HG03354 (cell line): ENCODE measurements at regions not wholly inside any gene's neighbourhood (a gene's known extent, or its start where the extent isn't known, plus 50 kb on each side); places are given as distances from the start of the nearest gene placed in this dataset.
"Not testable (repeated sequence)": the region's sequence is repeated elsewhere in the genome, so short reads cannot be mapped to it uniquely, and the experiment has no call there.

Experiments used
- ATAC-seq: cut with Tn5 transposase; IDR thresholded peaks from one replicate; pipeline ENCODE4 v1.9.1; 2021; ENCODE audit warnings: mild to moderate bottlenecking; ENCODE audit not compliant: unreplicated experiment, poor library complexity, severe bottlenecking

DNA sequence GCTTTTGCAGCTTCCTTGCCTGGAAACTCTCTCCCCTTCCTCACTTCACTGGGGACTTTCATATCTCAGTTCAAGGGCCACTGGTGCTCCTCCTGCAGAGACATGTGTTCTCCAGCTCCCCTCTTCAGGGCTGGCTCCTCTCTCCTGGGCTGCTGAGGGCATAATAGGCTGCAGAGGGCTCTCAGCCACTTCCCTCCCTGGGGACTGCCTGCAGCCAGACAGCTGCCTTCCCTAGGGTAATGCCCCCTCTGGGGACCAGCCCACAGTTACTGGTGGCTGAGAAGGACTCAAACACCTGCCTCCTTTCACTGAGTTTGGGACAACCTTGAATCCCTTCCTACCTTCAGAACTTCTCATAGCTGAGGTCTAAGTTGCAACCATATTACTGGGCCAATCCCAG lies 104.8 kb upstream of the POU3F1 start:
- no peak for ATAC-seq

DNA sequence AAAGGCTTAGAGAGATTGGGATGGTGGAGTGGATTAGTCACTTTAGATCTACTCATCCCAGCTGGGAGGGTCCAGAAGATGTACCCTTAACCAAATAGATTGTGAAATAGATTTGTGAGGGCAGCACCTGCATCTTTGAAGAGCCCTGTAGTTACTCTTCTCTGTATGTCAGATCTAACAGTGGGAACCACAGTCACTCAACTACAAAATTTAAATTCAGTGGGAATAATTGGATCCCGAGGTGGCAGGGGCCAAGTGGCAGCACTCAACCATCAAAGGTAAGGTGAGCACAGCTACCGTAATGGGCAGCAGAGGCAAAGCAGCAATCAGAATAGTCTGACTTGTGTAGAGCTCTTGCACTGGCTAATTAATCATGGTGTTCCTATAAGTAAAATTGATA lies 99.5 kb upstream of the POU3F1 start:
- ATAC-seq = not testable (repeated sequence)

GRCh38 chr1:38142606-38143005 lies 96.0 kb upstream of the POU3F1 start:
- no peak for ATAC-seq

DNA sequence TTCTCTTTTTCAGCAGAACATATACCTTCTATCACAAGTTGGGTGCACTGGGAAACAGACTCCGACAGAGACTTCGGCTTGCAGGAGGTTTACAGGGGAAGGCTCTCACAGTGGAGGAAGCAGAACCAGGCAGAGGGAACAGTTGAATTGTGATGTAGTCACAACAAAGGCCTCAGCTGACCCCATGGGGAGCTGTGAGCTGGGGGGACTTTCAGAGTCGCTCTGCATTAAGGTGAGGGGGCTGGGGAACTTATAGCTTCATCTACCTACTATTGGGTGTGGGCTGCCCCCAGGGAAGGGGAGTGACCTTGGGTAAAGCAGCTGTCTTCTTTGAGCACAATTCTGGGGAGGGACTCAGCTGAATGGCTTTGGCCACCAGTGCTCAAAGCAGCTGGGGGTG lies 94.9 kb upstream of the POU3F1 start:
- no peak for ATAC-seq

DNA sequence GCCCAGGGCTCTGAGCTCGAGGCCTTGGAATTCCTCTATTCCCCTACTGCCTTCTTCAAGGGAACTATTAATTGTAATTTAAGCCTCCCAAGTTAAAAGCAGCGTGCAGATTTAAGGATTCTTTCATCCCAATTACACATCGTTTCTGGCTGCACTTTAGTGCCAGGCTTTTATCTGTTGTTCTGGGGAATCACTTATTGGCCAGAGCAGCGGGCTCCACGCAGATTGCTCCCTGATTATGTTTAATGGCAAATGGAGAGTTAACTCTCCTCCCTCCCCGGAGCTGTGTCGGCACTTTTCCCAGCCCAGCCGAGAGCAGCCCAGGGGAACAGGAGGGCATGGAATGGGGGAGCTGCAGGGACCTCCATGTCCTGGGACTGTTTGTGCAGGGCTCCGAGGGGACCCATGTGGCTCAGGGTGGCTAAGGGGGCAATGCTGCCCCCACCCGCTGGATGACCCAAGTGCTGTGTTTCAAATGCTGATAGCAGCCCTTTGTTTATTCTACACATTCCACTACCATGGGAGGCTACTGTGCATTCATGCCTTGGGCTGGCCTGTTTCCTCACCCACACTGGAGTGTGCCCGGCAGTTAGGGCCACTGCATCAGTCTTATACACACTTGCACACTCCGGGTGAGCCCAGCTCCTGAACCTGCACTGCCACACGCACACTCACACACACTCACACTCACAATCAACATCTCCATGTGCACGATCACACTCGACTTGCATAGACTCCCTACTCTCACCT lies 93.3 kb upstream of the POU3F1 start:
- ATAC-seq = no peak

DNA sequence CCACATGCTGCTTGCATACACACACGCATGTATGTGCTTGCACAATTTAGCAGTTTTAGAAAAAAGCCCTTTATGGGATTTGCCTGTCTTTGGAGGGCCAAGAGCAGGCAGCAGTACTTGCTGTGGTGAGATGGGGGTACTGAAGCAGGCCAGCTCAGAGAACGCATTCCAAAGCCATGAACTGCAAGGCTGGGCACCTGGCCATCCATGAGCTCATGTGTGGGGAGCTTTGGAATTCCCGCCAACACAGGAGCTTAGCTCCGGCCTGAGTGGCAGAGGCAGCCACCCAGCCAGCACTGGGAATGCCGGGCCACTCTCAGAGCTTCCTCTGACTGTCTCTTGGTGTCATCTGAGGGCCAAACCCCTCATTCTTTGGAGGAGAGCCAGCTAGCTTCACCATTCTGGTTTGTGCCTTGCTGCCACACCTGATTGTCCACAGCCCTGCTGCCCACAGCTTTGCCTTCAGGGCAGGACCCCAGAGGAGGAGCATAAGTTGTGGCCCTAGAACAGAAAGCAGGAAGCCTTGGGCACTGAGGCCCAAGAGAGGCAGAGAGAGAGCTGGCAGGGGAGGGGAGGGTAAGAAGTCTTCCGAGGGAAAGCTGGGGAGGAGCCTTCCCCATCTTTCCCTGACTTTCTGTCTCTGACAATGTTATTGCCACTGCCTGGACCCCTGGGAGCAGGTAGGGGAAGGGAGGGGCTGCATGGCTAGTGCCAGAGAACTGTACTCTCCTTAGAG lies 92.1 kb upstream of the POU3F1 start:
- no peak for ATAC-seq

- no peak for ATAC-seq
Observed at GRCh38 chr1:38137164-38137563, 90.6 kb upstream of the POU3F1 start.

DNA sequence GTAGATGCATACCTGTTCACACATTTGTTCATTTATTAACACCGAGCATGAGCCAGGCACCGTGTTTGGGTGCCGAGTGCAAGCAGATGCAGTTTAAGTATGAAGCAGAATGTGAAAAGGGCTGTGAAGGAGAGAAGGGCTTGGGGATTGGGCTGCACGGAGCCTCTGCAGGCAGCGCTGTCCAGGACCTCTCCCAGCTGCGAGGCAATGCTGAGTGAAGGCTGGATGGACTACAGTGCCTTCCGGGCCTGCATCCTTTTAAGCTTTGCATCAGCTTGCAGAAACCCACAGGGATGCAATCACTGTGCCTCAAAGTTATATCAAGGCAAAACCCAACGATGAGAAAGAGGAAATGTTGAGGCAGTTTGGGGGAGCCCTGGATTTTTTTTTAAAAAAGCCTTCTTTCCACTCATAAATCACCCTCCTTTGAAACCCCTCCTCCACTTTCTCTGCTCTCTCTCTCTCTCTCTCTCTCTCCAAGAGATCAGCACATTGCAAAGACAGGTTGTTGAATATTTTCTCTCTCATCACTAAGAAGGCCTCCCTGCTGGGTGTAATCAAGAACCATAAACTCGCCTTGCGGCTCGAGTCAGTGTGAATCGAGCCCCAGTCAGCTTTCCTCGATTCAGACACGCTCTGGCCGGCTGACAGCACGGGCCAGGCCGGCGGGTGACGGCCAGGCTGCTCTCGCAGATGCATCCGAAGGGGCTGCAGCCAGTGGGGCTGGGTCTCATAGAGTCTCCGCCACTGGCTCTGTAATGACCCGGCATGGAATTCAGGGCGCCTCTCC lies 89.2 kb upstream of the POU3F1 start:
- ATAC-seq = no peak

DNA sequence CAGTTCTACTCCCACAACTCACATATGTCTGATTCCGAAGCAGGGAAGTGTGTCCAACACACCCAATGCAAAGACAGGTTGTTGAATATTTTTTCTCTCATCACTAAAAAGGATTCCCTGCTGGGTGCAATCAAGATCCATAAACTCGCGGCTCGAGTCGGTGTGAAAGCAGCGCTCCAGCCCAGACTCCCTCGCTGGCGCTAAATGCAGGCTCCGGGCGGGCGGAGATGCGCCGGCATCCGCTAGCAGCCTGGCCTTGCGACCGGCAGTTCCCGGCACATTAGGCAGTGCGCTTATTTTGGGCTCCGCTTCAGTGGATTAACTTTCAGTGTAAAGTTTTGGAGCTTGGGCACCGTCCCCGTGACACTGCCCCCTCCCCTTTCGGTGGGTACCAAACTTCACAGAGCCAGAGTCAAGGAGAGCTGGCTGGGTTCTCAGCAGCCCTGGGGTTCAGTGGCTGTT lies 87.7 kb upstream of the POU3F1 start:
- no peak for ATAC-seq

- no peak for ATAC-seq
Observed at GRCh38 chr1:38133756-38134155, 87.2 kb upstream of the POU3F1 start.

GRCh38 chr1:38133304-38133703 lies 86.7 kb upstream of the POU3F1 start:
- no peak for ATAC-seq

- ATAC-seq = no peak
Observed at GRCh38 chr1:38132681-38133080, 86.1 kb upstream of the POU3F1 start.

GRCh38 chr1:38131024-38131585 lies 84.5 kb upstream of the POU3F1 start:
- no peak for ATAC-seq

GRCh38 chr1:38129971-38130370 lies 83.4 kb upstream of the POU3F1 start:
- no peak for ATAC-seq

DNA sequence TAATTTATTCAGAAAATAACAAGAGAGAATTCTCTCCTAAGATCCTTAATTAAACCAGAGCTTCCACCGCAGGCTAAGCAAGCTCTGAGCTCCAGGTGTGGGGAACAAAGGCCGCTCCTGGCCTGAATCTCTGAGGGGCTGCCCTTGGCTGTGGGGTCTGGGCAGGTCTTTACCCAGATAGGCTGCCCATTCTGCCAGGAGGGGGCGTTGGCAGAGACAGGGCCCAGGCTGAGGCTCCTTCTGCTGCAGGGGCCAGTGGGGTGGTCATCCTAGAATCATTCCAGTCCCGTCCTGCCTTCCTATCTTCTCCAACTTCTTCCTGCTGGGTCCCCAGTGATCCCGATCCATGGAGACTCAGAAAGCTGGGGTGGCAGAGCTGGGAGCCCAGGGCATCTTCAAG lies 82.9 kb upstream of the POU3F1 start:
- no peak for ATAC-seq

- no peak for ATAC-seq
Observed at GRCh38 chr1:38128926-38129453, 82.4 kb upstream of the POU3F1 start.

DNA sequence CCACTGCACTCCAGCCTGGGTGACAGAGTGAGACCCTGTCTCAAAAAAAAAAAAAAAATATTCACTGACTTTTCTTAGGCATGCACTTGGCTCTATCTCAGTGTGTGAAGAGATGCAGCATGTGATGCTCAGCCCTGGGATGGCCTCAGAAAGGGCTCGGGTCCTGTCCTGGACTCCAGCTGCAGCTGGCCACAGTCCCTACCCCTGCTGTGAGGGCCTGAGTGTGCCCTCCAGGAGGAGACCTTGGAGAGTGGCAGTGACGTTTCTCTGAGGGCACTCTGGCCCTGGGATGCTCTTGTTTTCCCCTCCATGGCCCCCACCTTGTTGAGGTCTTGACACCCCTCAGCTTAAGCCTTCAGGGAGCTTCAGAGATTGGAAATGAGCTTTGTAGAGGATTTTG lies 81.9 kb upstream of the POU3F1 start:
- ATAC-seq = no peak

DNA sequence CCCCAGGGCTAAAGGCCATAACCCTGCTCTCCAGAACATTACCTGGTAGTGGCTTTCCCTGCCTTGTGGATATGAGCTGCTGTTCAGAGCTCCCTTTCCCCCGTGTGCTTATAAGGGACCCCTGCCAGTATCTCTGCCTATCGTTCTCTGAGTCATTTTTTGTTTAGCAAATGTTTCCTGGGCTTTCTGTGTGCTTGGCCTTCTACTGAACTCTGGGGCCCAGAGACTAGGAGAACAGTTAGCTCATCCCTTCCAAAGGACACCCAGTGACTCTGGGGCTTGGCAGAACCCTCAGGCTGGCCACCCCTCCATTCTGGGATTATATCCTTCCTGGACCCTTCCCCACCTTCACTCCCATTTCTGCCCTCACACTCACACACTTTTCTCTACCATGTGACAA lies 80.8 kb upstream of the POU3F1 start:
- ATAC-seq = no peak

GRCh38 chr1:38126970-38127369 lies 80.4 kb upstream of the POU3F1 start:
- ATAC-seq = no peak
